DND-41 (cell line): ENCODE measurements at regions not wholly inside any gene's neighbourhood (a gene's known extent, or its start where the extent isn't known, plus 50 kb on each side); places are given as distances from the start of the nearest gene placed in this dataset.

Source experiments
- ATAC-seq: fragments of 200-7000 bp; cut with Tn5 transposase; 3 replicates; pipeline ENCODE4 v1.9.1; 2021; ENCODE audit warnings: low read depth; ENCODE audit not compliant: insufficient read depth
- DNase-seq: peaks from one replicate; pipeline ENCODE4 v3.0.0-alpha.2; 2020
- H2AFZ ChIP-seq: 2 replicates; pipeline ENCODE4 v1.6.0; 2012; ENCODE audit warnings: low read depth, low read length
- H3K27ac ChIP-seq: 2 replicates; pipeline ENCODE4 v1.5.1; 2012; ENCODE audit warnings: low read length, inconsistent platforms
- H3K27me3 ChIP-seq: fragments of 200-600 bp; sonication (generic); 2 replicates; pipeline ENCODE4 v1.6.0; 2012; ENCODE audit warnings: low read length, mild to moderate bottlenecking, inconsistent platforms; ENCODE audit not compliant: insufficient read depth, poor library complexity
- H3K36me3 ChIP-seq: 2 replicates; pipeline ENCODE4 v1.5.1; 2012; ENCODE audit warnings: low read length, inconsistent platforms; ENCODE audit not compliant: insufficient read depth
- H3K4me1 ChIP-seq: 2 replicates; pipeline ENCODE4 v1.5.1; 2012; ENCODE audit warnings: mild to moderate bottlenecking, low read length; ENCODE audit not compliant: insufficient read depth
- H3K4me2 ChIP-seq: 2 replicates; pipeline ENCODE4 v1.6.0; 2012; ENCODE audit warnings: mild to moderate bottlenecking, moderate library complexity, low read length, inconsistent platforms; ENCODE audit not compliant: insufficient read depth
- H3K4me3 ChIP-seq, 2 experiments: fragments of 200-600 bp in 1 of 2; shearing (Covaris generic) in 1 of 2; 2 replicates each; pipeline ENCODE4 v1.5.1; 2012 to 2016; ENCODE audit warnings: inconsistent platforms in 2 of 2, low read length in 2 of 2, mild to moderate bottlenecking in 2 of 2, low read depth in 1 of 2, moderate library complexity in 1 of 2
- H3K79me2 ChIP-seq: 2 replicates; pipeline ENCODE4 v1.6.0; 2012; ENCODE audit warnings: low read length, inconsistent platforms; ENCODE audit not compliant: insufficient read depth
- H3K9ac ChIP-seq: 2 replicates; pipeline ENCODE4 v1.6.0; 2012; ENCODE audit warnings: low read depth, mild to moderate bottlenecking, inconsistent platforms, low read length, moderate library complexity
- H3K9me3 ChIP-seq: 2 replicates; pipeline ENCODE4 v1.5.1; 2012; ENCODE audit warnings: low read length, moderate library complexity, mild to moderate bottlenecking, inconsistent platforms; ENCODE audit not compliant: insufficient read depth, severe bottlenecking
- H4K20me1 ChIP-seq: 2 replicates; pipeline ENCODE4 v1.6.0; 2012; ENCODE audit warnings: low read length; ENCODE audit not compliant: insufficient read depth
- CTCF ChIP-seq: IDR thresholded peaks from 2 replicates; pipeline ENCODE4 v1.5.1; 2012; ENCODE audit warnings: borderline replicate concordance, low read length, moderate library complexity, mild to moderate bottlenecking; ENCODE audit not compliant: poor library complexity, severe bottlenecking; ENCODE audit errors: extremely low read depth
- EZH2 ChIP-seq: IDR thresholded peaks from 3 replicates; pipeline ENCODE4 v1.6.1; 2012; ENCODE audit warnings: borderline replicate concordance, low read depth, mild to moderate bottlenecking, moderate library complexity, low read length, inconsistent platforms; ENCODE audit not compliant: severe bottlenecking

GRCh38 chr6:95767897-95768463 lies 190.6 kb downstream of the MANEA start:
- no peaks in the 10 kb centered on the region for H4K20me1 ChIP-seq
- no peak for DNase-seq
- no peak overlapping the region for H3K27ac ChIP-seq
- H3K4me2 ChIP-seq, result no peak overlapping the region
- H3K36me3 ChIP-seq, result no peaks in the 10 kb centered on the region
- H3K4me1 ChIP-seq, result no peaks in the 10 kb centered on the region
- no peaks in the 10 kb centered on the region for H3K9me3 ChIP-seq
- TF ChIP-seq EZH2 (no peak), CTCF (no peak)
- no peak overlapping the region for H3K9ac ChIP-seq
- H2AFZ ChIP-seq, result no peak overlapping the region
- ATAC-seq, result no peak
- no peaks in the 10 kb centered on the region for H3K79me2 ChIP-seq
- H3K4me3 ChIP-seq, result no peak overlapping the region
- H3K27me3 ChIP-seq, result no peaks in the 10 kb centered on the region

GRCh38 chr6:95768539-95768938 lies 191.2 kb downstream of the MANEA start:
- no peaks in the 10 kb centered on the region for H3K9me3 ChIP-seq
- H3K4me3 ChIP-seq, result no peak overlapping the region
- H2AFZ ChIP-seq, result no peak overlapping the region
- no peaks in the 10 kb centered on the region for H3K27me3 ChIP-seq
- no peaks in the 10 kb centered on the region for H4K20me1 ChIP-seq
- H3K4me1 ChIP-seq, result no peaks in the 10 kb centered on the region
- no peak for TF ChIP-seq EZH2
- H3K79me2 ChIP-seq, result no peaks in the 10 kb centered on the region
- no peak overlapping the region for H3K9ac ChIP-seq
- no peaks in the 10 kb centered on the region for H3K36me3 ChIP-seq
- no peak for ATAC-seq
- no peak overlapping the region for H3K27ac ChIP-seq
- no peak overlapping the region for H3K4me2 ChIP-seq
- DNase-seq, result no peak

- Histone ChIP-seq H3K27me3 (no peaks in the 10 kb centered on the region), H4K20me1 (no peaks in the 10 kb centered on the region), H3K79me2 (no peaks in the 10 kb centered on the region), H3K27ac (no peak overlapping the region), H3K9ac (no peak overlapping the region), H3K4me3 (no peak overlapping the region), H3K36me3 (no peaks in the 10 kb centered on the region), H3K9me3 (no peaks in the 10 kb centered on the region), H2AFZ (no peak overlapping the region), H3K4me2 (no peak overlapping the region), H3K4me1 (no peaks in the 10 kb centered on the region)
- no peak for TF ChIP-seq EZH2
- no peak for TF ChIP-seq CTCF
- DNase-seq, result no peak
- no peak for ATAC-seq
Observed at GRCh38 chr6:95777338-95777737, 200.0 kb downstream of the MANEA start.

- H3K4me1 ChIP-seq, result peaks cover 2% of the 10 kb centered on the region
- no peaks in the 10 kb centered on the region for H3K27me3 ChIP-seq
- TF ChIP-seq EZH2 (no peak), CTCF (no peak)
- no peak for ATAC-seq
- H4K20me1 ChIP-seq, result no peaks in the 10 kb centered on the region
- no peak overlapping the region for H2AFZ ChIP-seq
- H3K4me3 ChIP-seq, result no peak overlapping the region
- no peak overlapping the region for H3K27ac ChIP-seq
- no peaks in the 10 kb centered on the region for H3K9me3 ChIP-seq
- no peaks in the 10 kb centered on the region for H3K36me3 ChIP-seq
- H3K9ac ChIP-seq, result no peak overlapping the region
- DNase-seq, result no peak
- H3K4me2 ChIP-seq, result no peak overlapping the region
- H3K79me2 ChIP-seq, result no peaks in the 10 kb centered on the region
Observed at GRCh38 chr6:95780037-95780436, 202.7 kb downstream of the MANEA start.
